ENCODE measurements at regions not wholly inside any gene's neighbourhood (a gene's known extent, or its start where the extent isn't known, plus 50 kb on each side); places are given as distances from the start of the nearest gene placed in this dataset.

DNA sequence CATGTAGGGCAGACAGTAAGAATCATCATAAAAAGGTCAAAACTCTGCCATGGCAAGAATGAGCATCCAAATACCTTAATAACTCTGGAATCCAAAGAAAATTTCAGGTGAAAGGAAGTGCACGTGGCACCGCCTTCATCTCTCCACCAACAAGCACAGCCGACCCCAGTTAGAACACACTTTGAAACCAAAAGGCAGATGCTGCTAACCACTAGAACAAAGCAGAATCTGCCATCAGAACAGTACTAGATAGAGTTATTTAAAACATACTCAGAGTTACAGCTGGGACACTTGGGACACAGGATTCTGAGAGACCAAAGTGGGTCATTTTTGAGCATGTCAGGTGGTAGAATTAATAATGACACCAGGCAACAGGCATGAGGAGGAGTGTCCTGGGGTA, 106.7 kb upstream of the SOD1 start:
- POLR2A ChIA-PET: interaction anchor here (0.5 kb wide), 1 partner anchor 221 kb away, joined by 3 read pairs; no protein-coding TSS in a partner anchor

DNA sequence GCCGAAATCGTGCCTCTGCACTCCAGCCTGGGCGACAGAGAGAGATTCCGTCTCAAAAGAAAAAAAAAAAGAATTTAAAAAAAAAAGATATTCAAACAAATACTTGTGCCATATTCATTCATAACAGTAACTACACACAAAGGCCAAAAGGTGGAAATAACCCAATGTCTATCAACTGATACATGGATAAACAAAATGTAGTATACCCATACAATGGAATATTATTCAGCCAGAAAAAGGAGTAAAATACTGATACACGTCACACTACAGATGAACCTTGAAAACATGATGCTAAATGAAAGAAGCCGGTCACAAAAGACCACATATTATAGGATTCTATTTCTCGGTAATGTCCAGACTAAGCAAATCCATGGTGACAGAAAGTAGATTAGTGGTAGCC, 109.4 kb upstream of the SOD1 start:
- H3K36me3 ChIP-seq (ENCODE audit: control insufficient read depth in 2 of 2, insufficient read depth in 2 of 2, low read length in 1 of 2): no peaks in the 10 kb centered on the region
- DNase-seq (ENCODE audit: low read depth, low spot score) (no peak), ATAC-seq (no peak), FAIRE-seq (no peak)
- SMC1A ChIA-PET (ENCODE audit: uncharacterized antibody, unreplicated experiment): no interaction called here
- H3K27ac ChIP-seq (ENCODE audit: control insufficient read depth, insufficient read depth): no peak overlapping the region
- TF ChIP-seq SRF (IDR thresholded peaks at IDR 0.05; ENCODE audit: low read depth in 2 of 2, low read length in 2 of 2): no peak
- TF ChIP-seq MYC (IDR thresholded peaks at IDR 0.05; ENCODE audit: insufficient read depth, insufficient read length, insufficient replicate concordance, low read length, severe bottlenecking): no peak
- TF ChIP-seq, protein P1, sequence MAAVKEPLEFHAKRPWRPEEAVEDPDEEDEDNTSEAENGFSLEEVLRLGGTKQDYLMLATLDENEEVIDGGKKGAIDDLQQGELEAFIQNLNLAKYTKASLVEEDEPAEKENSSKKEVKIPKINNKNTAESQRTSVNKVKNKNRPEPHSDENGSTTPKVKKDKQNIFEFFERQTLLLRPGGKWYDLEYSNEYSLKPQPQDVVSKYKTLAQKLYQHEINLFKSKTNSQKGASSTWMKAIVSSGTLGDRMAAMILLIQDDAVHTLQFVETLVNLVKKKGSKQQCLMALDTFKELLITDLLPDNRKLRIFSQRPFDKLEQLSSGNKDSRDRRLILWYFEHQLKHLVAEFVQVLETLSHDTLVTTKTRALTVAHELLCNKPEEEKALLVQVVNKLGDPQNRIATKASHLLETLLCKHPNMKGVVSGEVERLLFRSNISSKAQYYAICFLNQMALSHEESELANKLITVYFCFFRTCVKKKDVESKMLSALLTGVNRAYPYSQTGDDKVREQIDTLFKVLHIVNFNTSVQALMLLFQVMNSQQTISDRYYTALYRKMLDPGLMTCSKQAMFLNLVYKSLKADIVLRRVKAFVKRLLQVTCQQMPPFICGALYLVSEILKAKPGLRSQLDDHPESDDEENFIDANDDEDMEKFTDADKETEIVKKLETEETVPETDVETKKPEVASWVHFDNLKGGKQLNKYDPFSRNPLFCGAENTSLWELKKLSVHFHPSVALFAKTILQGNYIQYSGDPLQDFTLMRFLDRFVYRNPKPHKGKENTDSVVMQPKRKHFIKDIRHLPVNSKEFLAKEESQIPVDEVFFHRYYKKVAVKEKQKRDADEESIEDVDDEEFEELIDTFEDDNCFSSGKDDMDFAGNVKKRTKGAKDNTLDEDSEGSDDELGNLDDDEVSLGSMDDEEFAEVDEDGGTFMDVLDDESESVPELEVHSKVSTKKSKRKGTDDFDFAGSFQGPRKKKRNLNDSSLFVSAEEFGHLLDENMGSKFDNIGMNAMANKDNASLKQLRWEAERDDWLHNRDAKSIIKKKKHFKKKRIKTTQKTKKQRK (IDR thresholded peaks at IDR 0.05; ENCODE audit: low read depth, low read length): no peak
- no peak for TF ChIP-seq HDGF (IDR thresholded peaks at IDR 0.05)
- no peak for TF ChIP-seq FOXM1 (IDR thresholded peaks at IDR 0.05; ENCODE audit: low read depth, low read length)
- no peak for TF ChIP-seq ZSCAN29 (IDR thresholded peaks at IDR 0.05)
- TF ChIP-seq CHD1 (IDR thresholded peaks at IDR 0.05; ENCODE audit: low read depth, low read length): no peak
- TF ChIP-seq SIN3A (IDR thresholded peaks at IDR 0.05; ENCODE audit: low read depth, low read length): no peak
- no peaks in the 10 kb centered on the region for H4K20me1 ChIP-seq (ENCODE audit: control insufficient read depth, insufficient read depth)
- H3K79me2 ChIP-seq (ENCODE audit: control insufficient read depth, insufficient read depth, low read length): no peaks in the 10 kb centered on the region
- BruUV-seq (replicated peaks): no TSS peak
- H3K4me3 ChIP-seq: no peak overlapping the region
- WGBS (ENCODE audit: insufficient coverage, insufficient replicate concordance, low lambda C conversion rate, missing lambda C conversion rate): 68% methylated on average over 7 of the region's 7 CpGs
- no peaks in the 10 kb centered on the region for H3K27me3 ChIP-seq (replicated peaks in 1 of 2; ENCODE audit: control insufficient read depth in 2 of 2, insufficient read depth in 2 of 2, low read length in 1 of 2)
- no peak overlapping the region for H3K9ac ChIP-seq (ENCODE audit: control insufficient read depth, insufficient read depth, low read length)
- intact Hi-C loops (cut with micrococcal nuclease; ENCODE audit: unreplicated experiment) (no loop called here), in situ Hi-C loops (cut with MboI) (no loop called here)
- CTCF ChIA-PET: no interaction called here
- no peak overlapping the region for H3K4me2 ChIP-seq (ENCODE audit: control insufficient read depth, insufficient read depth)
- POLR2A ChIA-PET: no interaction called here
- H3K4me1 ChIP-seq (ENCODE audit: control insufficient read depth, insufficient read depth, low read length): peaks cover 14% of the 10 kb centered on the region
- H2AFZ ChIP-seq (ENCODE audit: control insufficient read depth, low read depth, low read length): no peak overlapping the region
- RAD21 ChIA-PET (ENCODE audit: unreplicated experiment): no interaction called here
- H3K9me3 ChIP-seq (replicated peaks; ENCODE audit: control insufficient read depth, insufficient read depth, low read length): no peaks in the 10 kb centered on the region

More for the DNA sequence above, 106.7 kb upstream of the SOD1 start:
- peaks cover 0 to 5% of the 10 kb centered on the region in 2 experiments; a peak in 1 of 4 replicates for H3K27me3 ChIP-seq (replicated peaks in 1 of 2; ENCODE audit: control insufficient read depth in 2 of 2, insufficient read depth in 2 of 2, low read length in 1 of 2)
- H3K79me2 ChIP-seq (ENCODE audit: control insufficient read depth, insufficient read depth, low read length): no peaks in the 10 kb centered on the region
- SMC1A ChIA-PET (ENCODE audit: uncharacterized antibody, unreplicated experiment): interaction anchor here (0.5 to 1.1 kb wide), 2 partner anchors 12 to 574 kb away, joined by 3 read pairs; no protein-coding TSS in a partner anchor
- peak; percentile 31 for FAIRE-seq
- H2AFZ ChIP-seq (ENCODE audit: control insufficient read depth, low read depth, low read length): no peak overlapping the region
- no peak overlapping the region for H3K9ac ChIP-seq (ENCODE audit: control insufficient read depth, insufficient read depth, low read length)
- no peak overlapping the region for H3K4me3 ChIP-seq
- H3K36me3 ChIP-seq (ENCODE audit: control insufficient read depth in 2 of 2, insufficient read depth in 2 of 2, low read length in 1 of 2): no peaks in the 10 kb centered on the region
- RAD21 ChIA-PET (ENCODE audit: unreplicated experiment): interaction anchor here (0.5 kb wide), 1 partner anchor 44 kb away, joined by 3 read pairs; no protein-coding TSS in a partner anchor
- peak; percentile 49 for ATAC-seq
- no peak overlapping the region for H3K4me2 ChIP-seq (ENCODE audit: control insufficient read depth, insufficient read depth)
- BruUV-seq (replicated peaks): no TSS peak
- DNase-seq (ENCODE audit: low read depth, low spot score): no peak
- in situ Hi-C loops (cut with MboI) (no loop called here), intact Hi-C loops (cut with micrococcal nuclease; ENCODE audit: unreplicated experiment) (no loop called here)
- H3K4me1 ChIP-seq (ENCODE audit: control insufficient read depth, insufficient read depth, low read length): peaks cover 14% of the 10 kb centered on the region
- no peaks in the 10 kb centered on the region for H3K9me3 ChIP-seq (replicated peaks; ENCODE audit: control insufficient read depth, insufficient read depth, low read length)
- no peak overlapping the region for H3K27ac ChIP-seq (ENCODE audit: control insufficient read depth, insufficient read depth)
- WGBS (ENCODE audit: insufficient coverage, insufficient replicate concordance, low lambda C conversion rate, missing lambda C conversion rate): 37% methylated on average over 3 of the region's 3 CpGs
- no peaks in the 10 kb centered on the region for H4K20me1 ChIP-seq (ENCODE audit: control insufficient read depth, insufficient read depth)
- CTCF ChIA-PET: interaction anchor here (0.7 kb wide), 1 partner anchor 44 kb away, joined by 3 read pairs; no protein-coding TSS in a partner anchor
- peak in 1 of 2 experiments; percentile 34; a peak in 1 of 4 replicates for TF ChIP-seq BHLHE40 (IDR thresholded peaks at IDR 0.05; ENCODE audit: borderline replicate concordance in 1 of 2, low read depth in 2 of 2, low read length in 1 of 2)
- TF ChIP-seq BRCA1 (IDR thresholded peaks at IDR 0.05; ENCODE audit: low read depth, low read length): no peak
